Uterus (tissue), 2 donors: ENCODE measurements at regions not wholly inside any gene's neighbourhood (a gene's known extent, or its start where the extent isn't known, plus 50 kb on each side); places are given as distances from the start of the nearest gene placed in this dataset.

Source experiments
- POLR2A ChIP-seq, 2 donors: fragments of 450-650 bp; IDR thresholded peaks; one replicate each; pipeline ENCODE4 v1.6.1; 2016; ENCODE audit warnings: antibody characterized with exemption in 2 of 2, mild to moderate bottlenecking in 1 of 2, moderate library complexity in 1 of 2
- TF ChIP-seq, protein P1 (sequence below), 4 experiments: fragments of 200-600 bp in 2 of 4; fragments of 450-650 bp in 2 of 4; sonication (generic) in 2 of 4; IDR thresholded peaks; one replicate each; pipeline ENCODE4 v1.5.1; 2016 to 2019; ENCODE audit warnings: antibody characterized with exemption in 4 of 4, mild to moderate bottlenecking in 2 of 4, moderate library complexity in 1 of 4

DNA sequence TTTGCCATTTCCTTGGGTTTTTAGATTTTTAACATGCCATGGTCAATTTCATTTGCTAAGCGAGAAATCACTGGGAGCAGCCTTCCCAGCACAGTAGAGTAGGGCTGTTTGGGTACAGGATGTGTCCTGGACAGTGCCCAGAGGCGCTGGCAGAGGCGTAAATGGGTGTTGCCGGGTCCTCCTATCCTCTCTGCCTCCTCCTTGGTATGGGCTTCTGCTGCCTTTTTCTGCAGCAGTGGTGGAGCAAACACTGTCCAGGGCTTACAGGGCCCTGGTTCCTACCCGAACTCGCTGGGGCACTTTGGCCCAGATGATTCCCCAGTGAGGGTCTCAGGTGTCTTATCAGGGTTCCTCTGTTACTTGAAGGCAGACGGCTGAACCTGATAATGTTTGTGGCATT is 298.3 kb downstream of the RPS24 start:
- TF ChIP-seq, protein P1, sequence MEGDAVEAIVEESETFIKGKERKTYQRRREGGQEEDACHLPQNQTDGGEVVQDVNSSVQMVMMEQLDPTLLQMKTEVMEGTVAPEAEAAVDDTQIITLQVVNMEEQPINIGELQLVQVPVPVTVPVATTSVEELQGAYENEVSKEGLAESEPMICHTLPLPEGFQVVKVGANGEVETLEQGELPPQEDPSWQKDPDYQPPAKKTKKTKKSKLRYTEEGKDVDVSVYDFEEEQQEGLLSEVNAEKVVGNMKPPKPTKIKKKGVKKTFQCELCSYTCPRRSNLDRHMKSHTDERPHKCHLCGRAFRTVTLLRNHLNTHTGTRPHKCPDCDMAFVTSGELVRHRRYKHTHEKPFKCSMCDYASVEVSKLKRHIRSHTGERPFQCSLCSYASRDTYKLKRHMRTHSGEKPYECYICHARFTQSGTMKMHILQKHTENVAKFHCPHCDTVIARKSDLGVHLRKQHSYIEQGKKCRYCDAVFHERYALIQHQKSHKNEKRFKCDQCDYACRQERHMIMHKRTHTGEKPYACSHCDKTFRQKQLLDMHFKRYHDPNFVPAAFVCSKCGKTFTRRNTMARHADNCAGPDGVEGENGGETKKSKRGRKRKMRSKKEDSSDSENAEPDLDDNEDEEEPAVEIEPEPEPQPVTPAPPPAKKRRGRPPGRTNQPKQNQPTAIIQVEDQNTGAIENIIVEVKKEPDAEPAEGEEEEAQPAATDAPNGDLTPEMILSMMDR (IDR thresholded peaks at IDR 0.05) = no peak
- TF ChIP-seq POLR2A (IDR thresholded peaks at IDR 0.05) = no peak
